Hepatocyte (in vitro differentiated cells): ENCODE measurements at regions not wholly inside any gene's neighbourhood (a gene's known extent, or its start where the extent isn't known, plus 50 kb on each side); places are given as distances from the start of the nearest gene placed in this dataset.

Experiments used
- DNase-seq: peaks from one replicate; pipeline ENCODE4 v3.0.0-alpha.2; 2016; ENCODE audit warnings: low spot score
- H2AFZ ChIP-seq: fragments of 200-600 bp; sonication (generic); 2 replicates; pipeline ENCODE4 v1.6.0; 2016; ENCODE audit warnings: antibody characterized with exemption, mild to moderate bottlenecking
- H3K27ac ChIP-seq: fragments of 200-600 bp; sonication (generic); 2 replicates; pipeline ENCODE4 v1.5.1; 2016; ENCODE audit warnings: mild to moderate bottlenecking
- H3K27me3 ChIP-seq: fragments of 200-600 bp; sonication (generic); 2 replicates; pipeline ENCODE4 v1.6.1; 2016
- H3K36me3 ChIP-seq: fragments of 200-600 bp; sonication (generic); replicated peaks from 2 replicates; pipeline ENCODE4 v1.5.1; 2016; ENCODE audit warnings: low read depth; ENCODE audit not compliant: insufficient read depth
- H3K4me1 ChIP-seq: fragments of 200-600 bp; sonication (generic); 2 replicates; pipeline ENCODE4 v1.5.1; 2016; ENCODE audit warnings: mild to moderate bottlenecking, moderate library complexity; ENCODE audit not compliant: insufficient read depth
- H3K4me2 ChIP-seq: fragments of 200-600 bp; sonication (generic); 2 replicates; pipeline ENCODE4 v1.6.0; 2016
- H3K4me3 ChIP-seq: fragments of 200-600 bp; sonication (generic); 2 replicates; pipeline ENCODE4 v1.5.1; 2016; ENCODE audit warnings: mild to moderate bottlenecking
- H3K79me2 ChIP-seq: fragments of 200-600 bp; sonication (generic); 2 replicates; pipeline ENCODE4 v1.6.0; 2017; ENCODE audit warnings: mild to moderate bottlenecking
- H3K9me2 ChIP-seq: fragments of 200-600 bp; sonication (generic); replicated peaks from 2 replicates; pipeline ENCODE4 v1.6.0; 2017; ENCODE audit warnings: mild to moderate bottlenecking; ENCODE audit not compliant: insufficient read depth
- H3K9me3 ChIP-seq: fragments of 200-600 bp; sonication (generic); 2 replicates; pipeline ENCODE4 v1.5.1; 2016; ENCODE audit warnings: low read depth, mild to moderate bottlenecking
- H4K20me1 ChIP-seq: fragments of 200-600 bp; sonication (generic); 2 replicates; pipeline ENCODE4 v1.6.0; 2016; ENCODE audit warnings: mild to moderate bottlenecking; ENCODE audit not compliant: insufficient read depth, poor library complexity, severe bottlenecking
- CTCF ChIP-seq: fragments of 200-600 bp; sonication (generic); IDR thresholded peaks from 2 replicates; pipeline ENCODE4 v1.5.1; 2016; ENCODE audit warnings: antibody characterized with exemption, mild to moderate bottlenecking; ENCODE audit not compliant: poor library complexity
- EZH2 ChIP-seq: fragments of 200-600 bp; sonication (generic); IDR thresholded peaks from 2 replicates; pipeline ENCODE4 v1.6.1; 2016; ENCODE audit warnings: antibody characterized with exemption, mild to moderate bottlenecking, borderline replicate concordance
- EZH2phosphoT487 ChIP-seq: fragments of 200-600 bp; sonication (generic); IDR thresholded peaks from one replicate; pipeline ENCODE4 v1.6.1; 2018; ENCODE audit warnings: antibody characterized with exemption, mild to moderate bottlenecking, low read depth, moderate library complexity; ENCODE audit not compliant: unreplicated experiment, severe bottlenecking
- WGBS: methylation state at CpG from one replicate; pipeline ENCODE4 v1.1.6; 2016; ENCODE audit warnings: low lambda C conversion rate; ENCODE audit errors: missing lambda C conversion rate; 5-methylcytosine and 5-hydroxymethylcytosine counted together

GRCh38 chr9:96088510-96088909, 213.0 kb downstream of the ERCC6L2 start:
- Histone ChIP-seq H3K4me1 (peaks cover 28% of the 10 kb centered on the region), H3K79me2 (no peaks in the 10 kb centered on the region), H3K9me2 (no peaks in the 10 kb centered on the region), H3K4me3 (no peak overlapping the region), H3K27me3 (no peaks in the 10 kb centered on the region), H3K4me2 (no peak overlapping the region), H3K27ac (no peak overlapping the region), H4K20me1 (no peaks in the 10 kb centered on the region), H2AFZ (no peak overlapping the region), H3K9me3 (no peaks in the 10 kb centered on the region), H3K36me3 (no peaks in the 10 kb centered on the region)
- 93% methylated on average over 4 of the region's 4 CpGs for WGBS
- TF ChIP-seq EZH2 (no peak), EZH2phosphoT487 (no peak)
- DNase-seq: no peak

- Histone ChIP-seq H4K20me1 (no peaks in the 10 kb centered on the region), H2AFZ (no peak overlapping the region), H3K4me2 (peak overlapping the region; percentile 60), H3K9me3 (no peaks in the 10 kb centered on the region), H3K79me2 (no peaks in the 10 kb centered on the region), H3K36me3 (no peaks in the 10 kb centered on the region), H3K4me1 (peaks cover 32% of the 10 kb centered on the region), H3K9me2 (no peaks in the 10 kb centered on the region), H3K4me3 (no peak overlapping the region), H3K27me3 (no peaks in the 10 kb centered on the region), H3K27ac (peak overlapping the region; percentile 54)
- peak; percentile 73 for DNase-seq
- TF ChIP-seq EZH2 (no peak), CTCF (no peak), EZH2phosphoT487 (no peak)
- WGBS: 28% methylated on average over 10 of the region's 10 CpGs
Observed at GRCh38 chr9:96087669-96088299, 212.3 kb downstream of the ERCC6L2 start.

GRCh38 chr9:96086936-96087571, 211.6 kb downstream of the ERCC6L2 start:
- Histone ChIP-seq H3K9me3 (no peaks in the 10 kb centered on the region), H4K20me1 (no peaks in the 10 kb centered on the region), H3K4me3 (no peak overlapping the region), H3K27me3 (no peaks in the 10 kb centered on the region), H3K4me2 (peak overlapping the region; percentile 60), H3K9me2 (no peaks in the 10 kb centered on the region), H2AFZ (no peak overlapping the region), H3K4me1 (peaks cover 32% of the 10 kb centered on the region), H3K79me2 (no peaks in the 10 kb centered on the region), H3K36me3 (no peaks in the 10 kb centered on the region), H3K27ac (peak overlapping the region; percentile 54)
- WGBS: 63% methylated on average over 16 of the region's 16 CpGs
- TF ChIP-seq EZH2: no peak
- TF ChIP-seq CTCF: no peak
- no peak for TF ChIP-seq EZH2phosphoT487
- peak; percentile 56 for DNase-seq

- H3K36me3 ChIP-seq: no peaks in the 10 kb centered on the region
- H3K4me1 ChIP-seq: peaks cover 32% of the 10 kb centered on the region
- WGBS: 85% methylated on average over 17 of the region's 17 CpGs
- H3K9me3 ChIP-seq: no peaks in the 10 kb centered on the region
- no peaks in the 10 kb centered on the region for H3K9me2 ChIP-seq
- no peak overlapping the region for H3K4me3 ChIP-seq
- no peaks in the 10 kb centered on the region for H3K79me2 ChIP-seq
- H2AFZ ChIP-seq: no peak overlapping the region
- TF ChIP-seq EZH2phosphoT487 (no peak), CTCF (no peak), EZH2 (no peak)
- no peaks in the 10 kb centered on the region for H3K27me3 ChIP-seq
- H3K27ac ChIP-seq: no peak overlapping the region
- no peak overlapping the region for H3K4me2 ChIP-seq
- no peak for DNase-seq
- H4K20me1 ChIP-seq: no peaks in the 10 kb centered on the region
Observed at GRCh38 chr9:96085491-96086143, 210.1 kb downstream of the ERCC6L2 start.
